Nephron progenitor cell (in vitro differentiated cells): ENCODE measurements at regions not wholly inside any gene's neighbourhood (a gene's known extent, or its start where the extent isn't known, plus 50 kb on each side); places are given as distances from the start of the nearest gene placed in this dataset.

Experiments used
- DNase-seq: peaks from one replicate; pipeline ENCODE4 v3.0.0; 2021
- H3K27ac Mint-ChIP-seq: 2 replicates; pipeline ENCODE4 v1.8.0; 2021; ENCODE audit warnings: mild to moderate bottlenecking, moderate library complexity, mixed read lengths
- H3K27me3 Mint-ChIP-seq: 2 replicates; pipeline ENCODE4 v1.8.0; 2021; ENCODE audit warnings: mild to moderate bottlenecking, low read depth, mixed read lengths; ENCODE audit not compliant: poor library complexity
- H3K36me3 Mint-ChIP-seq: 2 replicates; pipeline ENCODE4 v1.8.0; 2021; ENCODE audit warnings: low read depth, mixed read lengths
- H3K4me1 Mint-ChIP-seq: 2 replicates; pipeline ENCODE4 v1.8.0; 2021; ENCODE audit warnings: mixed read lengths
- H3K4me3 Mint-ChIP-seq: 2 replicates; pipeline ENCODE4 v1.8.0; 2021; ENCODE audit warnings: mild to moderate bottlenecking, moderate library complexity, mixed read lengths
- H3K9me3 Mint-ChIP-seq: 2 replicates; pipeline ENCODE4 v1.8.0; 2021; ENCODE audit warnings: mild to moderate bottlenecking, moderate library complexity, mixed read lengths
- TF ChIP-seq, protein P1 (sequence below): fragments of 200-600 bp; sonication (generic); IDR thresholded peaks from 2 replicates; pipeline ENCODE4 v1.5.0; 2021; ENCODE audit warnings: antibody characterized with exemption

DNA sequence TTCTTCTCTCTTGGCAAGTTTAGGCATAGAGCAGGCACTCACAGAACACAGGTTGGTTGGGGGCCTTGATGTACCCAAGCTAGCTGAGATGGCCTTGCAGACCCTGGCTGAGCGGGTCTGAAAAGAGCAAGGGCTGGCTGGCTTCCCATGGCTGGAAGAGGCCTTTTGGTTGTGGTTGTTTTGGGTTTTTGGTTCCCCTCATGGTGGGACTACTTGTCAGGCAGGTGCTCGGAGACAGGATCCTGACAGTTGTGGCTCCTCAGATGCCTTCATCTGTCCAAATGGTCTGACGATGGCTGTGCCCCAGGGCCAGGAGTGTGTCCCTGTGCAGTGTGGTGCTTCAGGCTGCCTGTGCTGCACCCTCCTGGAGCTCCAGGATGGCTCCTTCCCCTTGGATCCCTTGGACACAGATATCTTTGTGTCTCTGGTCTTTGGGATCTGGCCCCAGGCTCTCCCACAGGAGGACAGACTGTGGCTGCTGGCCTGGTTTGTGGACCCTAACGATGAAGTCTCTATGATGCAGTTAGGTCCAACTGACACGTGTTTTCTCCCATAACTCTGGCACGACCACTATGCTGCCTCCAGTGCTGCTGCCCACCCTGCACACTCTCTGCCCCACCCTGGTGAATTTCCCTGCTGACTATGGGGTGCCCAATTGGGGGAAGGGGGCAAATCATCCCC lies 321.5 kb upstream of the ZNF32 start:
- Mint-ChIP-seq H3K4me1 (peaks cover 19% of the 10 kb centered on the region), H3K27me3 (peaks cover 21% of the 10 kb centered on the region), H3K36me3 (no peaks in the 10 kb centered on the region), H3K9me3 (no peaks in the 10 kb centered on the region), H3K4me3 (no peak overlapping the region), H3K27ac (no peak overlapping the region)
- TF ChIP-seq, protein P1, sequence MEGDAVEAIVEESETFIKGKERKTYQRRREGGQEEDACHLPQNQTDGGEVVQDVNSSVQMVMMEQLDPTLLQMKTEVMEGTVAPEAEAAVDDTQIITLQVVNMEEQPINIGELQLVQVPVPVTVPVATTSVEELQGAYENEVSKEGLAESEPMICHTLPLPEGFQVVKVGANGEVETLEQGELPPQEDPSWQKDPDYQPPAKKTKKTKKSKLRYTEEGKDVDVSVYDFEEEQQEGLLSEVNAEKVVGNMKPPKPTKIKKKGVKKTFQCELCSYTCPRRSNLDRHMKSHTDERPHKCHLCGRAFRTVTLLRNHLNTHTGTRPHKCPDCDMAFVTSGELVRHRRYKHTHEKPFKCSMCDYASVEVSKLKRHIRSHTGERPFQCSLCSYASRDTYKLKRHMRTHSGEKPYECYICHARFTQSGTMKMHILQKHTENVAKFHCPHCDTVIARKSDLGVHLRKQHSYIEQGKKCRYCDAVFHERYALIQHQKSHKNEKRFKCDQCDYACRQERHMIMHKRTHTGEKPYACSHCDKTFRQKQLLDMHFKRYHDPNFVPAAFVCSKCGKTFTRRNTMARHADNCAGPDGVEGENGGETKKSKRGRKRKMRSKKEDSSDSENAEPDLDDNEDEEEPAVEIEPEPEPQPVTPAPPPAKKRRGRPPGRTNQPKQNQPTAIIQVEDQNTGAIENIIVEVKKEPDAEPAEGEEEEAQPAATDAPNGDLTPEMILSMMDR: no peak
- DNase-seq: no peak

DNA sequence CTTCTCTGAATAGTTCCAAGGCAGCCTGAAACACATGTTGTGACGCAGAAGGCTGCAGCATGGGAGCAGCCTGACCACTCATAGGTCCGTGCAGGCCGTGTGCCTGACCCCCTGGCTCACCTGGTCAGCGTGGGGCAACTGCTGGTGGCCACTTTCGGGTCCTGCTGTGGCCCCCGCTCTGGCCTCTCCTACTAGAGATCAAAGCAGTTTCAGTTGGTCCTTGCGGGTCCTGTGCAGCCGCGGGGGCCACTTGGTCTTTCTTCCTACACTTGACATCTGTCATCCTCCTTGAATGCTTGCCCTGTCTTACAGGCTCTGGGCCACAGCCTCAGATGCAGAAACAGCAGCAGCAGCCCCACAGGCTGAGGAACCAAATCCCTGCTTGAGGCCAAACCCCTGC lies 320.8 kb upstream of the ZNF32 start:
- H3K27ac Mint-ChIP-seq: no peak overlapping the region
- peaks cover 25% of the 10 kb centered on the region for H3K4me1 Mint-ChIP-seq
- H3K9me3 Mint-ChIP-seq: no peaks in the 10 kb centered on the region
- H3K27me3 Mint-ChIP-seq: peaks cover 21% of the 10 kb centered on the region
- no peaks in the 10 kb centered on the region for H3K36me3 Mint-ChIP-seq
- no peak for DNase-seq
- no peak overlapping the region for H3K4me3 Mint-ChIP-seq
- TF ChIP-seq, protein P1: no peak

DNA sequence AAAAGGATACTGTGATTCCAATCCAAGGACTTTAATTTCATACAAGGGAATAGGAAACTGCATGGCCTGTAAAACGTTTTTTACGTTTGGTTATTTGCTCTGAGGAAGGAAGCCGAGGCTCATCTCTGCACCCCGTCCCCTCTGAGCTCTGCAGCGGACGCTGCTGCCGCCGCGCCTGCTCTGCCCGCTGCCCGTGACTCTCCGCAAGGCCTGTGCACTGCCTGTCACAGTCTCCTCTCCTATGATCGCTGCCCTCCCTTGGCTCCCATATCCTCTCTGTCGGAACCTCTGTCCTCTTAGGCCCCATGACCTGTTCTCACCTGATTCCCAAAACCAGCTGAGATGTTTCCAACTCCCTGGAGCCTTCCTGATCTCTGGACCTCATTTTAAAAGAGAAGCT lies 320.3 kb upstream of the ZNF32 start:
- Mint-ChIP-seq H3K27ac (no peak overlapping the region), H3K36me3 (no peaks in the 10 kb centered on the region), H3K9me3 (no peaks in the 10 kb centered on the region), H3K27me3 (peaks cover 21% of the 10 kb centered on the region), H3K4me1 (peaks cover 31% of the 10 kb centered on the region), H3K4me3 (no peak overlapping the region)
- DNase-seq: no peak
- TF ChIP-seq, protein P1: no peak

DNA sequence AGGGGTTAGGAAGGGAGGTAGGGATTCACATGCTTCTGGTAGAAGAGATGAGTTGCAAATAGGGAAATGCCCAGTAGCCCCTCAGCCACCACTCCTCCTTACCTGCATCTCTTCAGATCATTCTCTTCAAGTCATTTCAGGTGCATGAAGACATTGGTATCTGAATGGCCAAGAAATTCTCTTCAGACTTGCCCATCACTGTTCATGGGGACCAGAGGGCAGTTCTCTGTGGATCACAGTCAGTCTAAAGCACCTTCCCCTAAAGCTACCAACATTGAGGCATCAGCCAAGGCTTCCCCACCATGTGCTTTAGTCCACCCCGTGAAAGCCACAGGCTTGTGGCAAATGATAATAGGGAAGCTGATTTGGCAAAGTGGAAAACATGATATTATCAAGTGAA lies 319.4 kb upstream of the ZNF32 start:
- H3K4me1 Mint-ChIP-seq: peaks cover 39% of the 10 kb centered on the region
- H3K27ac Mint-ChIP-seq: no peak overlapping the region
- no peak overlapping the region for H3K4me3 Mint-ChIP-seq
- no peak for DNase-seq
- no peaks in the 10 kb centered on the region for H3K9me3 Mint-ChIP-seq
- no peaks in the 10 kb centered on the region for H3K36me3 Mint-ChIP-seq
- H3K27me3 Mint-ChIP-seq: peaks cover 21% of the 10 kb centered on the region
- TF ChIP-seq, protein P1: no peak

DNA sequence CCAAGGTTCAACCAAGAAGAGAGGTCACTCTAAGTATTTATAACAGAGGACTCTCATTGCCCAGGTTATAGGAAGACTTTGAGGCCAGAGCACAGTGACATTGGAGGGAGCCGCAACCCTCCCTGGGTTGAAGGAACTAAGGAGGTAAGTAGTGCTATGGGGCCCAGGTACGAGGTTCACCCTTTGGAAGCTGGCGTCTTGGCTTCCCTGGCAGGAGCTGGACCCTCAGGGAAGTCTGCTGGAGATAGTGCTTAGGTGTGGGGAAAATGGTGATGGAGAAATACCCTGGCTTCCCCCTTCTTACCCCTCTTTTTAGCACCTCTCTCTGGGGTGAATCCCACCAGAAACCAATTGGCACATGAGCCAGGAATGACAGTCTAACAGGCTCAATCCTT lies 317.9 kb upstream of the ZNF32 start:
- Mint-ChIP-seq H3K27ac (no peak overlapping the region), H3K36me3 (no peaks in the 10 kb centered on the region), H3K4me1 (peaks cover 55% of the 10 kb centered on the region), H3K27me3 (peaks cover 19% of the 10 kb centered on the region), H3K9me3 (no peaks in the 10 kb centered on the region), H3K4me3 (no peak overlapping the region)
- no peak for DNase-seq
- TF ChIP-seq, protein P1: no peak

GRCh38 chr10:43965918-43966570 lies 317.4 kb upstream of the ZNF32 start:
- no peak for DNase-seq
- Mint-ChIP-seq H3K27ac (peak overlapping the region; percentile 55), H3K9me3 (no peaks in the 10 kb centered on the region), H3K4me1 (peaks cover 60% of the 10 kb centered on the region), H3K27me3 (peaks cover 18% of the 10 kb centered on the region), H3K4me3 (no peak overlapping the region), H3K36me3 (no peaks in the 10 kb centered on the region)
- TF ChIP-seq, protein P1: no peak
